ENCODE measurements at regions not wholly inside any gene's neighbourhood (a gene's known extent, or its start where the extent isn't known, plus 50 kb on each side); places are given as distances from the start of the nearest gene placed in this dataset.

DNA sequence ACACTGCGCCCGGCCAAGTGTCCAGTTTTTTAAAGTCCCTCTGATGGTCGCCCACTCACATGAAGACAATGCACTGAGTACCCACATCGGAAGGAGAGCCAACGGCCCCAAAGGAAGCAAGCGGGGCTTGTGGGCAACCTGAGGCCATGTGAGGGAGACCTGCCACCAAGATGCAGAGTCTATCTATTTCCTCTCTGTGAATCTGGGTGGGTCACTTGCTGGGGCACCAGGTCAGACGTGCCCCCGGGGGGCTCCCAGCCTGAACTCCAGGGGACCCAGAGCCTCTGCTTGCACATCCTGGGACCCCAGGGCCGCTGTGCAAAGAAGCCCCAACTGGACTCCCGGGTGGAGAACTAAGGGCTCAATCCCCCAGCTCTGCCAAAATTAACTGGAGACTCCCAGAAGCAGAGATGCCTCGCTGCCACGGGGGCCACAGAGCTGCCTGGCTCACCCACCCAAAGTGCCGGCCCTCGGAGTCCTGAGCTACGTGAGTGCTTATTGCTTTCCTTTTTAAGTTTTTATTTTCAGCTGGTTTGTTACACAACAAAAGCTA lies 106.4 kb downstream of the BRD1 start:
- H4K20me1 ChIP-seq (ENCODE audit: insufficient read depth, low read length, poor library complexity, severe bottlenecking), result no peaks in the 10 kb centered on the region
- H3F3A ChIP-seq (ENCODE audit: low read depth), result no peaks in the 10 kb centered on the region
- H3K9me2 ChIP-seq (replicated peaks; ENCODE audit: low read depth, low read length), result no peaks in the 10 kb centered on the region
- TF ChIP-seq, protein P1, sequence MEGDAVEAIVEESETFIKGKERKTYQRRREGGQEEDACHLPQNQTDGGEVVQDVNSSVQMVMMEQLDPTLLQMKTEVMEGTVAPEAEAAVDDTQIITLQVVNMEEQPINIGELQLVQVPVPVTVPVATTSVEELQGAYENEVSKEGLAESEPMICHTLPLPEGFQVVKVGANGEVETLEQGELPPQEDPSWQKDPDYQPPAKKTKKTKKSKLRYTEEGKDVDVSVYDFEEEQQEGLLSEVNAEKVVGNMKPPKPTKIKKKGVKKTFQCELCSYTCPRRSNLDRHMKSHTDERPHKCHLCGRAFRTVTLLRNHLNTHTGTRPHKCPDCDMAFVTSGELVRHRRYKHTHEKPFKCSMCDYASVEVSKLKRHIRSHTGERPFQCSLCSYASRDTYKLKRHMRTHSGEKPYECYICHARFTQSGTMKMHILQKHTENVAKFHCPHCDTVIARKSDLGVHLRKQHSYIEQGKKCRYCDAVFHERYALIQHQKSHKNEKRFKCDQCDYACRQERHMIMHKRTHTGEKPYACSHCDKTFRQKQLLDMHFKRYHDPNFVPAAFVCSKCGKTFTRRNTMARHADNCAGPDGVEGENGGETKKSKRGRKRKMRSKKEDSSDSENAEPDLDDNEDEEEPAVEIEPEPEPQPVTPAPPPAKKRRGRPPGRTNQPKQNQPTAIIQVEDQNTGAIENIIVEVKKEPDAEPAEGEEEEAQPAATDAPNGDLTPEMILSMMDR (conservative IDR thresholded peaks at IDR 0.05; ENCODE audit: low read length), result no peak
- TF ChIP-seq EZH2phosphoT487 (IDR thresholded peaks at IDR 0.05; ENCODE audit: borderline replicate concordance), result no peak
- no peaks in the 10 kb centered on the region for H3K4me1 ChIP-seq (ENCODE audit: insufficient read depth, low read length, poor library complexity, severe bottlenecking)
- H3K4me2 ChIP-seq (ENCODE audit: low read depth, low read length, poor library complexity, severe bottlenecking), result no peak overlapping the region
- no peak overlapping the region for H2AFZ ChIP-seq (ENCODE audit: low read length)
- H3K79me2 ChIP-seq (ENCODE audit: insufficient read depth, low read length), result no peaks in the 10 kb centered on the region
- no peak overlapping the region for H3K4me3 ChIP-seq (ENCODE audit: low read length, poor library complexity, severe bottlenecking)
- H3K9ac ChIP-seq (ENCODE audit: low read depth, low read length, poor library complexity, severe bottlenecking), result no peak overlapping the region
- H3K27me3 ChIP-seq (ENCODE audit: insufficient read depth, low read length, poor library complexity, severe bottlenecking), result no peaks in the 10 kb centered on the region
- H3K36me3 ChIP-seq (ENCODE audit: insufficient read depth, low read length), result no peaks in the 10 kb centered on the region
- no peaks in the 10 kb centered on the region for H3K9me3 ChIP-seq (ENCODE audit: insufficient read depth, low read depth, low read length)

GRCh38 chr22:49720279-49720959 lies 107.3 kb downstream of the BRD1 start:
- Histone ChIP-seq H3K9me3 (ENCODE audit: insufficient read depth, low read depth, low read length) (no peaks in the 10 kb centered on the region), H3K36me3 (ENCODE audit: insufficient read depth, low read length) (no peaks in the 10 kb centered on the region), H3K9me2 (replicated peaks; ENCODE audit: low read depth, low read length) (no peaks in the 10 kb centered on the region), H3K4me1 (ENCODE audit: insufficient read depth, low read length, poor library complexity, severe bottlenecking) (no peaks in the 10 kb centered on the region), H2AFZ (ENCODE audit: low read length) (no peak overlapping the region), H3K27me3 (ENCODE audit: insufficient read depth, low read length, poor library complexity, severe bottlenecking) (no peaks in the 10 kb centered on the region), H3K79me2 (ENCODE audit: insufficient read depth, low read length) (no peaks in the 10 kb centered on the region), H3K4me3 (ENCODE audit: low read length, poor library complexity, severe bottlenecking) (no peak overlapping the region), H4K20me1 (ENCODE audit: insufficient read depth, low read length, poor library complexity, severe bottlenecking) (no peaks in the 10 kb centered on the region), H3K9ac (ENCODE audit: low read depth, low read length, poor library complexity, severe bottlenecking) (no peak overlapping the region), H3K4me2 (ENCODE audit: low read depth, low read length, poor library complexity, severe bottlenecking) (no peak overlapping the region), H3F3A (ENCODE audit: low read depth) (no peaks in the 10 kb centered on the region)
- TF ChIP-seq, protein P1 (conservative IDR thresholded peaks at IDR 0.05; ENCODE audit: low read length), result no peak
- no peak for TF ChIP-seq EZH2phosphoT487 (IDR thresholded peaks at IDR 0.05; ENCODE audit: borderline replicate concordance)

- Histone ChIP-seq H3K36me3 (ENCODE audit: insufficient read depth, low read length) (no peaks in the 10 kb centered on the region), H3K9ac (ENCODE audit: low read depth, low read length, poor library complexity, severe bottlenecking) (no peak overlapping the region), H3K79me2 (ENCODE audit: insufficient read depth, low read length) (no peaks in the 10 kb centered on the region), H3K4me3 (ENCODE audit: low read length, poor library complexity, severe bottlenecking) (no peak overlapping the region), H3K4me1 (ENCODE audit: insufficient read depth, low read length, poor library complexity, severe bottlenecking) (no peaks in the 10 kb centered on the region), H3F3A (ENCODE audit: low read depth) (no peaks in the 10 kb centered on the region), H3K27me3 (ENCODE audit: insufficient read depth, low read length, poor library complexity, severe bottlenecking) (no peaks in the 10 kb centered on the region), H2AFZ (ENCODE audit: low read length) (no peak overlapping the region), H3K9me2 (replicated peaks; ENCODE audit: low read depth, low read length) (no peaks in the 10 kb centered on the region), H3K9me3 (ENCODE audit: insufficient read depth, low read depth, low read length) (no peaks in the 10 kb centered on the region), H3K4me2 (ENCODE audit: low read depth, low read length, poor library complexity, severe bottlenecking) (no peak overlapping the region), H4K20me1 (ENCODE audit: insufficient read depth, low read length, poor library complexity, severe bottlenecking) (no peaks in the 10 kb centered on the region)
- TF ChIP-seq, protein P1 (conservative IDR thresholded peaks at IDR 0.05; ENCODE audit: low read length), result no peak
- TF ChIP-seq EZH2phosphoT487 (IDR thresholded peaks at IDR 0.05; ENCODE audit: borderline replicate concordance), result no peak
Measured at GRCh38 chr22:49719046-49719445, 108.6 kb downstream of the BRD1 start.
